Activated CD4-positive, alpha-beta T cell treated with anti-CD3 and anti-CD28 coated beads for 36 hours (primary cell): ENCODE measurements at regions not wholly inside any gene's neighbourhood (a gene's known extent, or its start where the extent isn't known, plus 50 kb on each side); places are given as distances from the start of the nearest gene placed in this dataset.
A peak's percentile ranks its signal among the peaks of the same experiment; 100 is the strongest.

Source experiments
- ATAC-seq: fragments of 200-7000 bp; cut with Tn5 transposase; one replicate; pipeline ENCODE4 v1.10.0; 2021; ENCODE audit warnings: mild to moderate bottlenecking, moderate library complexity
- CTCF ChIA-PET: fragments of 350-600 bp; sonication (Branson Sonifier 250); formaldehyde crosslinking; loops from one replicate; lab custom pipeline; 2021; ENCODE audit warnings: antibody characterized with exemption; lab: Charles Lee
- POLR2A ChIA-PET: fragments of 350-600 bp; sonication (Branson Sonifier 250); formaldehyde crosslinking; loops from one replicate; lab custom pipeline; 2021; ENCODE audit warnings: antibody characterized with exemption, inconsistent platforms; lab: Charles Lee
- DNase-seq: peaks from one replicate; pipeline ENCODE4 v3.0.0-alpha.2; 2020
- H3K27ac Mint-ChIP-seq: one replicate; pipeline ENCODE4 v1.8.0; 2021; ENCODE audit warnings: mixed read lengths
- H3K27me3 Mint-ChIP-seq: one replicate; pipeline ENCODE4 v1.8.0; 2021; ENCODE audit warnings: mixed read lengths
- H3K36me3 Mint-ChIP-seq: one replicate; pipeline ENCODE4 v1.8.0; 2021; ENCODE audit warnings: low read depth, mixed read lengths
- H3K4me1 Mint-ChIP-seq: one replicate; pipeline ENCODE4 v1.8.0; 2021; ENCODE audit warnings: mixed read lengths
- H3K4me3 Mint-ChIP-seq: one replicate; pipeline ENCODE4 v1.8.0; 2021; ENCODE audit warnings: mild to moderate bottlenecking, moderate library complexity, mixed read lengths
- H3K9me3 Mint-ChIP-seq: one replicate; pipeline ENCODE4 v1.8.0; 2021; ENCODE audit warnings: low read depth, mixed read lengths
- intact Hi-C, 2 experiments: fragments of 100-400 bp; cut with DNase I in 1 of 2; cut with micrococcal nuclease in 1 of 2; formaldehyde crosslinking; loops; one replicate each; pipeline versions ENCODE4 v1.14.2 to v1.15.1; 2022 to 2024; cut with DNase I, micrococcal nuclease

- Mint-ChIP-seq H3K27ac (no peak overlapping the region), H3K9me3 (no peaks in the 10 kb centered on the region), H3K4me3 (no peak overlapping the region), H3K27me3 (peaks cover 10% of the 10 kb centered on the region), H3K4me1 (peaks cover 19% of the 10 kb centered on the region), H3K36me3 (no peaks in the 10 kb centered on the region)
- ATAC-seq (peak; percentile 19), DNase-seq (peak; percentile 25)
- CTCF ChIA-PET, result no interaction called here
- intact Hi-C loops, result no loop called here
- POLR2A ChIA-PET, result no interaction called here
Measured at GRCh38 chr7:51471210-51471980, 154.8 kb upstream of the COBL start.

DNA sequence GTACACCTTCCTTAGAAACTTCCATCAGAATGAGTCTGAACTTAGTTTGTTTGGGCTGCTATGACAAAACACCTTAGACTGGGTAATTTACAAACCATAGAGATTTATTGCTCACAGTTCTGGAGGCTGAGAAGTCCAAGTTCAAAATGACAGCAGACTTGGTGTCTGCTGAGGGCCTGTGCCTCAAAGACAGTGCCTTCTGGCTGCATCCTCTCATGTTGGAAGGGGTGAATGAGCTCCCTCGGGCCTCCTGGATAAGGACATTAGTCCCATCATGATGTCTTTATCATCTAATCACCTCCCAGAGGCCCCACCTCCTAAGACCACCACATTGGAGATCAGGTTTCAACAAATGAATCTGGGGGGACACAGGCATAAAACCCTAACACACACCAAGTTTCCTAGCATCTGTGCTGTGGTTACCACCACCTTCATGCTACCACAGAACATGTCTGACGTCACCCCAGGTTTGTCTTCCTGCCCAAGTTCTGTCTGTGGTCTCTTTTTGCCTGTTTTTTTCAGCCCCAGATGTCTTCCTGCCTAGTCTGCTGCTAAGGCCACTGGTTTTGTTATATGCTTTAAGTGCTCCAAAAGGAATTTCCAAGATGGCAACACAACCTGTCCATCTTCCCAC is 150.9 kb upstream of the COBL start:
- peak; percentile 37 for DNase-seq
- Mint-ChIP-seq H3K27me3 (peaks cover 10% of the 10 kb centered on the region), H3K9me3 (no peaks in the 10 kb centered on the region), H3K36me3 (no peaks in the 10 kb centered on the region), H3K4me1 (peaks cover 19% of the 10 kb centered on the region), H3K4me3 (no peak overlapping the region), H3K27ac (peak overlapping the region; percentile 4)
- POLR2A ChIA-PET, result no interaction called here
- CTCF ChIA-PET, result no interaction called here
- intact Hi-C loops, result no loop called here
- peak; percentile 63 for ATAC-seq

GRCh38 chr7:51459809-51460208 is 143.2 kb upstream of the COBL start:
- ChIA-PET POLR2A (no interaction called here), CTCF (interaction anchor here (0.6 kb wide), 1 partner anchor 196 kb away, joined by 4 read pairs; no protein-coding TSS in a partner anchor)
- Mint-ChIP-seq H3K9me3 (no peaks in the 10 kb centered on the region), H3K27me3 (no peaks in the 10 kb centered on the region), H3K27ac (no peak overlapping the region), H3K36me3 (no peaks in the 10 kb centered on the region), H3K4me1 (no peaks in the 10 kb centered on the region), H3K4me3 (no peak overlapping the region)
- DNase-seq (no peak), ATAC-seq (no peak)
- intact Hi-C loops, result no loop called here

DNA sequence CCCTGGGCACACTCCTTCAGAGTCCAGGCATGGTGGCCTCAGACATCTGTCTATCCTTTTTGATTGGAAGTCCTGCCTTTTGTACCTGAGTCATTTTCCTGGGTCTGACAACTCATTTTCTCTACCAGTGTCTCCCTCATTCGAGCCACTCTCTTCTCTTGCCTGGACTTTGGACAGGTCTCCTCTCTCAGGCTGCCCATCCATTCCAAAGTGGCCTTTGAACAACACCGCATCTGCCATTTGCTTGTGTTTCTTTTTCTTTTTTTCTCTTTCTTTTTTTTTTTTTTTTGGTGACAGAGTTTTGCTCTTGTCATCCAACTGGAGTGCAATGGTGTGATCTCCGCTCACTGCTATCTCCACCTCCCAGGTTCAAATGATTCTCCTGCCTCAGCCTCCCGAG is 142.1 kb upstream of the COBL start:
- no peaks in the 10 kb centered on the region for H3K27me3 Mint-ChIP-seq
- ATAC-seq, result no peak

GRCh38 chr7:51457079-51457478 is 140.5 kb upstream of the COBL start:
- Mint-ChIP-seq H3K27me3 (no peaks in the 10 kb centered on the region), H3K9me3 (no peaks in the 10 kb centered on the region), H3K4me1 (no peaks in the 10 kb centered on the region), H3K27ac (no peak overlapping the region), H3K36me3 (no peaks in the 10 kb centered on the region), H3K4me3 (no peak overlapping the region)
- intact Hi-C loops, result no loop called here
- DNase-seq (no peak), ATAC-seq (no peak)
- ChIA-PET CTCF (no interaction called here), POLR2A (no interaction called here)

More for the DNA sequence above, 142.1 kb upstream of the COBL start:
- no peak overlapping the region for H3K27ac Mint-ChIP-seq
- H3K9me3 Mint-ChIP-seq, result no peaks in the 10 kb centered on the region
- no peaks in the 10 kb centered on the region for H3K36me3 Mint-ChIP-seq
- intact Hi-C loops, result no loop called here
- no peak overlapping the region for H3K4me3 Mint-ChIP-seq
- H3K4me1 Mint-ChIP-seq, result no peaks in the 10 kb centered on the region
- ChIA-PET CTCF (interaction anchor here (0.6 to 0.9 kb wide), 2 partner anchors 28 to 351 kb away, joined by 3 read pairs; no protein-coding TSS in a partner anchor), POLR2A (interaction anchor here (0.6 kb wide), 1 partner anchor 64 kb away, joined by 3 read pairs; no protein-coding TSS in a partner anchor)
- no peak for DNase-seq

DNA sequence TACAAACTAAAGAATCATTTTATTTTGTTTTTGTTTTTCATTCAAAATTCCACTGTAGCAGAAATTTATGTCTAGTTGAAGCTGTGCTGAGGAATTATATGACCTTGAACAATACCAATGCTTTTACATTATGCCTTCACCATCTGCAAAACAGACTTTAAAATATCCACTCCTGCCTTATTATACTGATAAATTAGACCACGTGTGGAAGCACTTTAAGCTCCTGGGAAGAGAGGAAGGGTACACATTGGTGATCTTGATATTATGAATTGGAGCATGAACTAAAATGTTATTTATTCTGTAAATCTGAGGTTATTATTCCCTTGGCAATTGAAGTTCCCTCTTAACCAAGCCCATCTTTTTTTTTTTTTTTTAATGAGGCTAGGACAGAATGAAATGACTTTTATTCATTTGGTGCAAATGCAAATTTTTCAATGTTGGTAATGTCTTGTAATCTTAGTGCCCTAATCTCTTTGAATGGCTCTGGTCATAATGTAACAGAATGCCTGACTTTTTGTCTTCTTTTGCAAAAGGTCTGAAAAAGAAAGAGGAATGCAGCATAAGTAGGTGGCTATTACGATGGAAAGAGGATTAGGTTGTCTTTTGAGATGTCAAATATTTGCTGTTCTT is 139.9 kb upstream of the COBL start:
- Mint-ChIP-seq H3K27ac (no peak overlapping the region), H3K4me3 (no peak overlapping the region), H3K4me1 (no peaks in the 10 kb centered on the region), H3K36me3 (no peaks in the 10 kb centered on the region), H3K27me3 (no peaks in the 10 kb centered on the region), H3K9me3 (no peaks in the 10 kb centered on the region)
- ChIA-PET POLR2A (no interaction called here), CTCF (no interaction called here)
- ATAC-seq, result no peak
- intact Hi-C loops, result no loop called here
- DNase-seq, result no peak

GRCh38 chr7:51455948-51456347 is 139.3 kb upstream of the COBL start:
- Mint-ChIP-seq H3K27ac (no peak overlapping the region), H3K9me3 (no peaks in the 10 kb centered on the region), H3K36me3 (no peaks in the 10 kb centered on the region), H3K4me1 (no peaks in the 10 kb centered on the region), H3K4me3 (no peak overlapping the region), H3K27me3 (no peaks in the 10 kb centered on the region)
- intact Hi-C loops, result no loop called here
- CTCF ChIA-PET, result interaction anchor here (0.8 kb wide), 1 partner anchor 295 kb away, joined by 3 read pairs; no protein-coding TSS in a partner anchor
- no peak for ATAC-seq
- no peak for DNase-seq
- POLR2A ChIA-PET, result no interaction called here

- intact Hi-C loops, result no loop called here
- no peaks in the 10 kb centered on the region for H3K36me3 Mint-ChIP-seq
- ATAC-seq, result no peak
- H3K27me3 Mint-ChIP-seq, result no peaks in the 10 kb centered on the region
- no peak overlapping the region for H3K27ac Mint-ChIP-seq
- DNase-seq, result no peak
- H3K4me1 Mint-ChIP-seq, result no peaks in the 10 kb centered on the region
- CTCF ChIA-PET, result interaction anchor here (0.8 kb wide), 1 partner anchor 294 kb away, joined by 3 read pairs; no protein-coding TSS in a partner anchor
- no peaks in the 10 kb centered on the region for H3K9me3 Mint-ChIP-seq
- POLR2A ChIA-PET, result no interaction called here
- H3K4me3 Mint-ChIP-seq, result no peak overlapping the region
Measured at GRCh38 chr7:51455513-51455912, 138.9 kb upstream of the COBL start.

- DNase-seq (no peak), ATAC-seq (no peak)
- ChIA-PET POLR2A (no interaction called here), CTCF (interaction anchor here (0.8 kb wide), 1 partner anchor 294 kb away, joined by 3 read pairs; no protein-coding TSS in a partner anchor)
- Mint-ChIP-seq H3K36me3 (no peaks in the 10 kb centered on the region), H3K9me3 (no peaks in the 10 kb centered on the region), H3K4me3 (no peak overlapping the region), H3K27me3 (no peaks in the 10 kb centered on the region), H3K4me1 (no peaks in the 10 kb centered on the region), H3K27ac (no peak overlapping the region)
- intact Hi-C loops, result no loop called here
Measured at GRCh38 chr7:51455086-51455485, 138.5 kb upstream of the COBL start.

- Mint-ChIP-seq H3K4me3 (no peak overlapping the region), H3K27ac (no peak overlapping the region), H3K36me3 (no peaks in the 10 kb centered on the region), H3K9me3 (no peaks in the 10 kb centered on the region), H3K4me1 (no peaks in the 10 kb centered on the region), H3K27me3 (peaks cover 3% of the 10 kb centered on the region)
- CTCF ChIA-PET, result no interaction called here
- POLR2A ChIA-PET, result no interaction called here
- intact Hi-C loops, result no loop called here
- ATAC-seq (no peak), DNase-seq (no peak)
Measured at GRCh38 chr7:51452694-51453093, 136.1 kb upstream of the COBL start.

DNA sequence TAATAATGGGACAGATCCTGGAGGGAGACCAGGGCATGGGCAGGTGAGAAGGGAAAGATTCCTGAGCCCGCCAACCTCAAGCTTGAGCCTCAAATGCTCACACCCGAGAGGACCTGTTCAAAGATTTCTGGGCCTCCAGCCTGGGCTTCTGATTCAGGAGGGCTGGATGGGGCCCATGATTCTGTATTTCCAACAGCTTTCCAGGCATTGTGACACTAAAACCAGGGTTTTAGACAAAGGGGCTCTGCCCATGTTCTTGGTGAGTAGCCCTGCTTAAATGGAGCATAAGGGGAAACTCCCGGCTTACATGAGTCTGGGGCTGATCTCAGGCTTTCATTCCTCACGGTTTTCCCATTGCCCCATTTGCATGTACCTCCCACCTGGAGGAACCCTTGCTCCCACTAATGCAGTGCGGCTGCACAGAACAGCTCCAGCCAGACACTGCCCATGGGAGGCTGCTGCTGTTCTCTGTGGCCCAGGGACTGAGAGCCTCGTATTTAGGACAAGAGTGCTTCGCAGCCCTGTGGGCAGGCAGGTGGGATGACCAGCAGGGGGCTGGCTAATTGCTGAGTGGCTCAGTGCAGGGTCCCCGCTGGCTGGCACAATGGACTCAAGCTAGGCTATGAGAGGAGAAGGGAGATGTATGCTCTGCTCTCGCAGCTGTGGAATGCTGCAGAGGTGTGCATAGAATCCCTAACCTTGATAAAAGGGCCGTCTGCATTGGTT is 135.3 kb upstream of the COBL start:
- Mint-ChIP-seq H3K27ac (no peak overlapping the region), H3K9me3 (no peaks in the 10 kb centered on the region), H3K36me3 (no peaks in the 10 kb centered on the region), H3K27me3 (peaks cover 3% of the 10 kb centered on the region), H3K4me3 (no peak overlapping the region), H3K4me1 (no peaks in the 10 kb centered on the region)
- intact Hi-C loops, result no loop called here
- ChIA-PET CTCF (no interaction called here), POLR2A (interaction anchor here (0.6 kb wide), 1 partner anchor 50 kb away, joined by 3 read pairs; no protein-coding TSS in a partner anchor)
- DNase-seq (no peak), ATAC-seq (no peak)
